BE2C (cell line): ENCODE measurements at regions not wholly inside any gene's neighbourhood (a gene's known extent, or its start where the extent isn't known, plus 50 kb on each side); places are given as distances from the start of the nearest gene placed in this dataset.

ENCODE experiments used
- DNase-seq: peaks from one replicate; pipeline ENCODE4 v3.0.0-alpha.2; 2020
- H3K27me3 ChIP-seq: fragments of 250-450 bp; sonication (Bioruptor Pico); 2 replicates; pipeline ENCODE4 v1.5.1; 2020; ENCODE audit warnings: mild to moderate bottlenecking
- H3K36me3 ChIP-seq: fragments of 250-450 bp; sonication (Bioruptor Pico); 2 replicates; pipeline ENCODE4 v1.5.1; 2020; ENCODE audit warnings: mild to moderate bottlenecking
- H3K4me1 ChIP-seq: fragments of 250-450 bp; sonication (Bioruptor Pico); 2 replicates; pipeline ENCODE4 v1.5.1; 2020
- H3K4me3 ChIP-seq: 2 replicates; pipeline ENCODE4 v1.5.1; 2011; ENCODE audit warnings: low read depth, low read length
- H3K9me3 ChIP-seq: fragments of 250-450 bp; sonication (Bioruptor Pico); 2 replicates; pipeline ENCODE4 v1.5.1; 2020
- TF ChIP-seq, protein P1 (sequence below): IDR thresholded peaks from 2 replicates; pipeline ENCODE4 v1.5.1; 2012; ENCODE audit warnings: mild to moderate bottlenecking, low read depth, low read length

DNA sequence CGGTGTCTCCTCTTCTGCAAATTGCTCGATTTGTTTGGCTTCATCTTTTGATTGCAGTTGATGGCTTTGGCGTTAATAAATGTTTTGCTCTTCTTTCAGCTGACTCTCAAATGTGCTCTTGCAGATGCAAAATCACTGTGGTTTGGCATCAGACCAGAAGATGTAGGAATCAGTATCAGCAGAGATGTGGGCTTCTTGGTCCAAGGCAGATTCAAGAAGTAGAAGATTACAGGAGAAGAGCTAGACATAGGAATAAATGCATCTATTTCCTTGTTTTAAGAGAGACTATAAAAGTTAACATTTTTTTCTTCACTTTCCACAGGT lies 59.8 kb upstream of the BACH1 start:
- Histone ChIP-seq H3K36me3 (no peaks in the 10 kb centered on the region), H3K9me3 (no peaks in the 10 kb centered on the region), H3K4me3 (no peak overlapping the region), H3K4me1 (no peaks in the 10 kb centered on the region), H3K27me3 (0 out of 2 replicates have a peak, but pooled peaks cover 3% of the 10 kb centered on the region)
- TF ChIP-seq, protein P1, sequence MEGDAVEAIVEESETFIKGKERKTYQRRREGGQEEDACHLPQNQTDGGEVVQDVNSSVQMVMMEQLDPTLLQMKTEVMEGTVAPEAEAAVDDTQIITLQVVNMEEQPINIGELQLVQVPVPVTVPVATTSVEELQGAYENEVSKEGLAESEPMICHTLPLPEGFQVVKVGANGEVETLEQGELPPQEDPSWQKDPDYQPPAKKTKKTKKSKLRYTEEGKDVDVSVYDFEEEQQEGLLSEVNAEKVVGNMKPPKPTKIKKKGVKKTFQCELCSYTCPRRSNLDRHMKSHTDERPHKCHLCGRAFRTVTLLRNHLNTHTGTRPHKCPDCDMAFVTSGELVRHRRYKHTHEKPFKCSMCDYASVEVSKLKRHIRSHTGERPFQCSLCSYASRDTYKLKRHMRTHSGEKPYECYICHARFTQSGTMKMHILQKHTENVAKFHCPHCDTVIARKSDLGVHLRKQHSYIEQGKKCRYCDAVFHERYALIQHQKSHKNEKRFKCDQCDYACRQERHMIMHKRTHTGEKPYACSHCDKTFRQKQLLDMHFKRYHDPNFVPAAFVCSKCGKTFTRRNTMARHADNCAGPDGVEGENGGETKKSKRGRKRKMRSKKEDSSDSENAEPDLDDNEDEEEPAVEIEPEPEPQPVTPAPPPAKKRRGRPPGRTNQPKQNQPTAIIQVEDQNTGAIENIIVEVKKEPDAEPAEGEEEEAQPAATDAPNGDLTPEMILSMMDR = no peak
- DNase-seq = no peak

DNA sequence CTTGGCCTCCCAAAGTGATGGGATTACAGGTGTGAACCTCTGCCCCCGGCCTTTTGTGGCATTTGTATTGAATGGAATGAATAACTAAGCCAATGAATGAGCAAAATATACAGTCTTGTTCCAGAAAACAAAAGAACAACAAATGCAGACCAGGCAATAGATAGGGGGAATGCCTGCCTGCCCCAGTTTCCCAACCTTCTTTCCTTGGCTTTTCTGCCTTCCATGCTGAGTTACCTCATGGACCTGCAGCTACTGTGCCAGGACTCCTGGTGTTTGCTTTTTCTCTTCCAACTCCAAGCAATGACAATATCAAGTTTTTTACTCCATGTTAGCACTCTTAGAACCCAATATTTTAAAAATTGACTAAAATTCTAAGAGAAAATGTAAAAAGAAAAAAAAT lies 58.6 kb upstream of the BACH1 start:
- H3K4me1 ChIP-seq = no peaks in the 10 kb centered on the region
- 0 out of 2 replicates have a peak, but pooled peaks cover 1% of the 10 kb centered on the region for H3K27me3 ChIP-seq
- TF ChIP-seq, protein P1 = no peak
- H3K36me3 ChIP-seq = no peaks in the 10 kb centered on the region
- H3K9me3 ChIP-seq = no peaks in the 10 kb centered on the region
- no peak for DNase-seq
- no peak overlapping the region for H3K4me3 ChIP-seq

DNA sequence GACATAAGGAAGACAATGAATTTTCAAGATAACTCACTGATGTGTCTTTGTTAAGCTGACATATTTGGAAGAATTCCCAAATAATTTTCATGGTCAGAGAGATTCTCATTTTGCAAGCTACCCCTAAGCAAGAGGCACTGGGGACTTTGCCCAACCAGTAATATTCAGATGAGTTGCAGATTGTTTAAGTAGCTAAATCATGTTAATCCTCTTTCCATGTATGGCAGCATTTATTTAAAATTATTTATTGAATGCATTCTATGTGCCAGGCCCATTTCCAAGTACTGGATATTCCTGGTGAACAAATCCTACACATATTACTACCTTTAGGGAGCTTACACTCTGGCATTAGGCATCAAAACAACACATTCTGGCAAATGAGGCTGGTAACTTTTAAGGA lies 56.5 kb upstream of the BACH1 start:
- no peaks in the 10 kb centered on the region for H3K36me3 ChIP-seq
- TF ChIP-seq, protein P1 = no peak
- no peak overlapping the region for H3K4me3 ChIP-seq
- no peaks in the 10 kb centered on the region for H3K9me3 ChIP-seq
- no peaks in the 10 kb centered on the region for H3K4me1 ChIP-seq
- no peak for DNase-seq
- H3K27me3 ChIP-seq = no peaks in the 10 kb centered on the region

DNA sequence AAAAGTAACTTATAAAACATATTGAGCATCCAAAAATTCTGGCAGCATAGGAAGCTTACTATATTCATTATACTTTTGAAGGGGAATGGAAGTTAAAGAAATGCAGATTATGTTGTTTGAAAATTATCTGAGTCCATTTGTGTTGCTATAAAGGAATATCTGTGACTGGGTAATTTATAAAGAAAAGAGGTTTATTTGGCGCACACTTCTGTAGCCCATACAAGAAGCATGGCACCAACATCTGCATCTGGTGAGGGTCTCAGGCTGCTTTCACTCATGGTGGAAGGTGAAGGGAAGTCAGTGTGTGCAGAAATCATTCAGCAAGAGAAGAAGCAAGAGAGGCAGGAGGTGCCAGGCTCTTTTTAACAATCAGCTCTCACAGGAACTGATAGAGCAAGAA lies 55.5 kb upstream of the BACH1 start:
- no peaks in the 10 kb centered on the region for H3K36me3 ChIP-seq
- no peaks in the 10 kb centered on the region for H3K27me3 ChIP-seq
- H3K4me1 ChIP-seq = no peaks in the 10 kb centered on the region
- no peak overlapping the region for H3K4me3 ChIP-seq
- H3K9me3 ChIP-seq = no peaks in the 10 kb centered on the region
- TF ChIP-seq, protein P1 = no peak
- no peak for DNase-seq

DNA sequence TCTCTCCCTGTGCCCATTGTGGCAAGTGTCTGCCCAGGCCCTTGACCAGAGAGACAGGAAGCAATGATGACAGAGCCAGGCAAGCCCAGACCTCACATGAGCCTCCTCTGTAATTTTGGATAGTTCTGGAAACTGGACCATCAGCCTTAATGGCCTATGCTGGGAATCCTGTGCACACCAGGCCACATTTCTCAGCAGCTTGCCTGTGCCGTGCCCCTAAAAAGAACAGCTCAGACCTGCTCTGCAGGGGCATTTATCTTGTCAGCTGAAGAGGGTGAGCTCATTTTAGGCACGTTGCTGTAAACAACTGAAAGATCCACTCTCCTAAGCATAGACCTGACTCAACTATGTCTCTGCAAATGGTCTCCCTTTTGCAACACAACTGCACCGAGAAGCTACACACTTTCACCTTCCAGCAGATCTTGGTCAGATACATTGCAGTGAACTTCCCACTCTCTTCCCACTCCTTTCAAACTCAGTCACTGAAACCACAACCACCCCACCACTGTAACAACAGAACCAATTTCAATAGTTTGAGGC lies 53.5 kb upstream of the BACH1 start:
- no peak overlapping the region for H3K4me3 ChIP-seq
- no peaks in the 10 kb centered on the region for H3K4me1 ChIP-seq
- no peak for DNase-seq
- no peaks in the 10 kb centered on the region for H3K9me3 ChIP-seq
- TF ChIP-seq, protein P1 = no peak
- no peaks in the 10 kb centered on the region for H3K27me3 ChIP-seq
- no peaks in the 10 kb centered on the region for H3K36me3 ChIP-seq

DNA sequence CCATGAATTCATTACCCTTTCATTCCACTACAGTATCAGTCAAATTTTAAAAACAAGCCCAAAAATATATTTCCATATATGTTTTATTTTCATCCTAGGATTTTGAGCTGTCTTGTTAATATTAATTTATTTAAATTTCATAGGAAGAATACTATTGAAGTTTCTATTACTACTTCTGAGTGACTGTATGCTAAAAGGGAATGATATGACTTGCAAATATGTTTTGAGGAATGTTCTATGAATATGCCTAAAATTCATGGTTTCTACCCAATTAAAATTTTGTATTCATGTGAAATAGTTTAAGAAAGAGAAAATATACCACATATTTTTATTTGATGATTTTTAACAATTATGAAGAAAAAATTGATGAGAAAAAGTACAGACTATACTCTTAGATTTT lies 52.9 kb upstream of the BACH1 start:
- Histone ChIP-seq H3K27me3 (no peaks in the 10 kb centered on the region), H3K4me3 (no peak overlapping the region), H3K9me3 (no peaks in the 10 kb centered on the region), H3K4me1 (no peaks in the 10 kb centered on the region), H3K36me3 (no peaks in the 10 kb centered on the region)
- DNase-seq = no peak
- TF ChIP-seq, protein P1 = no peak
